GM06990 (cell line): ENCODE measurements at regions not wholly inside any gene's neighbourhood (a gene's known extent, or its start where the extent isn't known, plus 50 kb on each side); places are given as distances from the start of the nearest gene placed in this dataset.

Source experiments
- DNase-seq: peaks from one replicate; pipeline ENCODE4 v3.0.0-alpha.2; 2011; ENCODE audit not compliant: insufficient read length; ENCODE audit errors: extremely low read depth
- H3K27me3 ChIP-seq: replicated peaks from 2 replicates; pipeline ENCODE4 v1.6.0; 2011; ENCODE audit warnings: low read length; ENCODE audit not compliant: control insufficient read depth, insufficient read depth
- H3K36me3 ChIP-seq: 2 replicates; pipeline ENCODE4 v1.5.1; 2011; ENCODE audit warnings: low read length; ENCODE audit not compliant: control insufficient read depth, insufficient read depth
- H3K4me3 ChIP-seq: replicated peaks from 2 replicates; pipeline ENCODE4 v1.5.1; 2011; ENCODE audit warnings: low read depth, mild to moderate bottlenecking, control low read depth, low read length
- CTCF ChIP-seq: IDR thresholded peaks from 2 replicates; pipeline ENCODE4 v1.5.1; 2011; ENCODE audit warnings: low read length, control low read depth, mild to moderate bottlenecking, inconsistent platforms; ENCODE audit not compliant: insufficient read depth, poor library complexity, severe bottlenecking

GRCh38 chr10:33410096-33410859 is 75.8 kb upstream of the NRP1 start:
- no peaks in the 10 kb centered on the region for H3K36me3 ChIP-seq
- TF ChIP-seq CTCF: no peak

GRCh38 chr10:33406596-33406995 is 72.1 kb upstream of the NRP1 start:
- no peak for DNase-seq
- no peak for TF ChIP-seq CTCF
- no peak overlapping the region for H3K4me3 ChIP-seq
- H3K36me3 ChIP-seq: no peaks in the 10 kb centered on the region
- H3K27me3 ChIP-seq: no peaks in the 10 kb centered on the region

More at GRCh38 chr10:33410096-33410859, 75.8 kb upstream of the NRP1 start:
- no peak overlapping the region for H3K4me3 ChIP-seq
- no peak for DNase-seq
- H3K27me3 ChIP-seq: no peaks in the 10 kb centered on the region

GRCh38 chr10:33402220-33403073 is 68.0 kb upstream of the NRP1 start:
- Histone ChIP-seq H3K36me3 (no peaks in the 10 kb centered on the region), H3K4me3 (no peak overlapping the region), H3K27me3 (no peaks in the 10 kb centered on the region)
- TF ChIP-seq CTCF: no peak
- DNase-seq: no peak

GRCh38 chr10:33401300-33401699 is 66.8 kb upstream of the NRP1 start:
- no peaks in the 10 kb centered on the region for H3K27me3 ChIP-seq
- no peak for DNase-seq
- TF ChIP-seq CTCF: no peak
- no peaks in the 10 kb centered on the region for H3K36me3 ChIP-seq
- H3K4me3 ChIP-seq: no peak overlapping the region

GRCh38 chr10:33398796-33399195 is 64.3 kb upstream of the NRP1 start:
- no peak for TF ChIP-seq CTCF
- no peak for DNase-seq
- no peak overlapping the region for H3K4me3 ChIP-seq
- no peaks in the 10 kb centered on the region for H3K27me3 ChIP-seq
- H3K36me3 ChIP-seq: no peaks in the 10 kb centered on the region
